Putamen (tissue), 1 donor: ENCODE measurements at regions not wholly inside any gene's neighbourhood (a gene's known extent, or its start where the extent isn't known, plus 50 kb on each side); places are given as distances from the start of the nearest gene placed in this dataset.

Source experiments
- DNase-seq: peaks from one replicate; pipeline ENCODE4 v3.0.0-alpha.2; 2016; ENCODE audit warnings: low spot score

GRCh38 chr9:115733318-115734110 lies 420.1 kb upstream of the PAPPA start:
- no peak for DNase-seq

DNA sequence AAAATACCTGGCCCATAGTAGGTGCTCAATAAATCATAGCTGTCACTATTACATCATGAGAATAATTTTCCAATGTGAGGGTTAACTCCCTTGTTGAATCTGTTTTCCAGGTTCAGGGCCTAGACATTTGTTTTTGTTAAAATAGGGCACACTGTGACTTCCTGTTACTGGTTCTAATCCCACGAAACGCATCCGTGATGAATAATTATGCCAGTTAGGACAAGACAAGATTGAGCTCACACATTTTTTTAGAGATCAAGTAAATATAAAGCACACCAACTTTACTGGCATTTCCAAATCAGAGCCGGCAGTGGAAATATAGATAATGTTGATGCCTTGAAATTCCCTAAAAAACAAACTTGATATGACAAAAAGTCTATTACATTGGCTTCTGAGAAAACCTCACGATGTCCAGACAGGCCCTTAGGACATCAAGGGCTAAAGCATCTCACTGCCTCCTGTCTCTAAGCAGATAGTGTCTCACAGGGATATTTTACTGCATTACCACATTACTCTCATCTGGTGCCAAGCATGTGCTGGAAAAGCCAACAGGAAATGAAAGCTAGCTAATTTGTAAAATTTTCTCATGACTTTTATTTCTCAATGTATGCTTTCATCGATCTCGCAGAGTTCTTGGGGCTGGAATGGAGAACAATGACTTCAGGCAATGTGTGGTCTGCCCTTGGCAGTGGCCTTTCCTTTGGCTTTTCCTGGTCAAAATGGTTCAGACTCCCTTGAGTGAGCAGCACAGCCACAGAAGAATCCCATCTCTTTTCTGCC lies 414.3 kb upstream of the PAPPA start:
- DNase-seq = no peak

DNA sequence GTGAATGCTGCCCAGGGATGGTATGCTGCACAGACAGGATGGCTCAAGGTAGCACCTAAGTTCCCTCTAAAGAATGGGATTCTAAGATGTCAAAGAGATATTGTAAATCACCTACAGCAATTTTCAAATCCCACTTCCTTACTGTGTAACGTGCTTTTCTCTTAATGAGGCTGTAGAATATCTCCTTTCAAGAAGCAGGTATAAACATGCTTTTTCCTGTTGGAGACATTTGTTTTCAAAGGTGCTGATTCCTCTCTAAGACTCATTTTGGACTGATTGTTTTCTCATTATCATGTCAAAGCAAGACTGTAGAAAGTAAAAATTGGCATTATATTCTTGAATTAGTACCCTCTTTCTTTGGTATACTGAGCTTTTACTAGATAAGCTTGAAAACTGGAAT lies 412.6 kb upstream of the PAPPA start:
- no peak for DNase-seq

DNA sequence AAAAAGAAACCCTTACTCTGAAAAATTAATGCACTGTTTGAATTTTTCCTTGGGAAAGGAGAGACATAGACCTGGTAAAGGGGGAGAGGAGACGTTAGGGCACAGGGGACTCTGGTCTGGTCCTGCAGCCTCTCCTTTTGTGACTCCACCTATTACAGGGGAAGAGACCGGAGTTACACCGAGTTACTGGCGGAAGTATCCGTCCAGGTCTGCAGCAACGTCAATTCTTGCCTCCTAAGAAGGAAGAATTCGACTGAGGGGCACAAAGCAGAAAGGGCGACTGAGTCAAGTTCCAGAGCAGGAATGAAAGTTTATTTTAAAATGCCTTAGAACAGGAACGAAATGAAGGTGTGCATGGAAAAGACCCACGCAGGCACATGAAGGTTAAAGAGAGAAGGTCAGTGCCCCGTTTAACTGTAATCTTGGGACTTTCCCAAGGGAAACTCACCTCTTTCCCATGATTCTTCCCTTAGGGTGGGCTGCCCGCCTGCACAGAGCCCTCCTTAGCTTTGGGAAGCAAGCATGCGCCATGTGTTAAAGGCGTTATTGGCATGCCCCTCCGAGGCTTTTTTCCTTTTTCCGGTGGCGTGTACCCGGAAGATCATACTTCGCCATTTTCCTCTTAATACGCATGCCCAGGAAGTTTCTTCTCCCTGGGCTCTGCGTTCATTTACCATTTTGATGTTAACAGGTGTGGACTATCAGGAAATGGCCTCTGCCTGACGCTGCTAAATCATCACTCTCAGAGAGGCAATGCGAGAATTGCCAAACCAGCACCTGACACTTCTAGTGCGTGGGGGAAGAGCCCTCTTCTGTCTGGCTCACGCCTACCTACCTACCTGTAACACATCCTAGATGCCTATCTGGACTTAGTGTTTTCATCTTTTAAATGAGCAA lies 409.6 kb upstream of the PAPPA start:
- no peak for DNase-seq

DNA sequence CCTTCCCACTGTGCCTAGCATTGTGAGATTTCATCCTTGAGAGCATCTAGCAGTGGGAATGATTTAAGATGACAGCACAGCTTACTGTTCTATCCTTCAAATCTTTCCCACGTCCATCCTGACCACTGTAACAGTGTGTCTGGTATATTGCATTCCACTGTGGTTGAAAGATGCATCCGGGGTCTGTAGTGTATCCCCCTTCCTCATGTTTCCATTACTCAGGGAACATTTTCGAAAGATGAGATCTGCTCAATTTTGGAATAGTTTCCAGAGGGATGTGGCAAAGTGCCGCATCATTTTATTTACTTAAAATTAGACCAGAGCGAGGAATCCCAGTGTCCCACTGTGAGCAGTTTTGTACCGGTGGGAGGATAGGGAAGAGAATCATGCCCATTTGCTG lies 407.1 kb upstream of the PAPPA start:
- DNase-seq = no peak

DNA sequence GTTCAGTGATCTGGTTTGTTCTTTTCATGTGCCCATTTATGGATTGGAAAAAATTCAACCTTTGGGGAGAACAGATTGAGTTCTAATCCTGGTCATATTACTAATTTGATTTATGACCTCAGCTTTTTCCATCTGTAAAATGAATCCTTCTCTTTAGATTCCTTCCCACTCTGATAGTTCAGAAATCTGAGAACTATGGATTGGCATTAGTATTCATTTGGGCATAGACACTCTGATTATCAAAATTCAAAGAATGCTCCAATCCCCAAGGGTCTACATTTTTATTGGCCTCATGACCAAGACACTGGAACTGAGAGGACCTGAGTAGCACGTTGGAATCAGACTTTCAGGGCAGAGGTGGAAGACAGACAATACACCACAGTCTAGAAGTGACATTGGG lies 405.9 kb upstream of the PAPPA start:
- DNase-seq = no peak

DNA sequence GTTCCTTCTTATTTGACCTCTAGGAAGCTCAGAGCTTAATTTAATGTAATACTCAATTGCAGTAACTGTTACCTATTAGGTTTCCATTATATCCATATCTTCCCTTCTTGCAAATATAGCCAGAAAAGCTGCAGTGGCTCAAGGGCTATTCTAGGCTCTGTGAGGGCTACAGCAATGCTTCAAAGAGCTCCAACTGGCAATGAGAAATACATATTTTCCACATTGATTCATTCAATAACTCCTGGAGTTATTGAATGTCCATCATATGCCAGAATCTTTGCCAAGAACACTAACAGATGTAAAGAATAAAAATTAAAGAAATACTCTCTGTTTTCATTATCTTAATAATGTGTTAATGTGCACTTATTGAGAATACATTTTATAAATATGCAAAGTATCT lies 396.9 kb upstream of the PAPPA start:
- DNase-seq = no peak

DNA sequence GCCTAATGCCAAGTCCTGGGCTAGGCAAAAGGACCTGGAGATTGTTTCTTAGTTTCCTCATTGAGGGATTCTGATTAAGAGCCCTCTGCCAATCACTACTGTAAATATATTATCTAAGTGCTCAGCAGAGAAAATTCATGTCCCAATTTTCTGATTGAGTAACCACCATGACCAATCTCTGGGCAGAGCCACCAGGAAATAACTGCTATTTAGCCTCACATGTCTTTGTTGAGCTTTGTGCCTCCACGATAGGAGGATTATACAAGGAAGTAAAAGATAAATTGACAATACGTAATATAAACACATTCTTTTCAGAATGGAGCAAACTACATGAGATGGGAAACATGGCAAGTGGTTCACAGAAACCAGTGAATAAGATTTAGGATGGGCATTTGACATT lies 396.1 kb upstream of the PAPPA start:
- no peak for DNase-seq

GRCh38 chr9:115758441-115758840 lies 395.1 kb upstream of the PAPPA start:
- DNase-seq = no peak

DNA sequence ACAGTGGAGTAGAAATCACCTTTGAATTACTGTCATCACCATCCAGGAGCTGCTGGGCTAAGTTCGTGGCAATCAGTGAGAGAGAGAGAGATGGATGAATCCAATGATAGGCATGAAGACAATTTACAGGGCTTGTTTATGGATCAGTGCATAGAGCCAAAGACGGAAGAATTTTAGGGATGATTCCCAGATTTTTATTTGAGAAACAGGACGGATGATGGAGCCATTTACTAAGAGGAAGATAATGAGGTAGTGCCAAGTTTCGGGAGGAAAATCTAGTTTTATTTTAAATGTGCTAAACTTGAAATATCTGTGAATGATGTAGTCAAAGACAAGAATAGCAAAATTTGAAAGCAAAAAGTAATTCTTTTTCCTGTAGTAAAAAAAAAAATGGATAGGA lies 394.2 kb upstream of the PAPPA start:
- DNase-seq = no peak

DNA sequence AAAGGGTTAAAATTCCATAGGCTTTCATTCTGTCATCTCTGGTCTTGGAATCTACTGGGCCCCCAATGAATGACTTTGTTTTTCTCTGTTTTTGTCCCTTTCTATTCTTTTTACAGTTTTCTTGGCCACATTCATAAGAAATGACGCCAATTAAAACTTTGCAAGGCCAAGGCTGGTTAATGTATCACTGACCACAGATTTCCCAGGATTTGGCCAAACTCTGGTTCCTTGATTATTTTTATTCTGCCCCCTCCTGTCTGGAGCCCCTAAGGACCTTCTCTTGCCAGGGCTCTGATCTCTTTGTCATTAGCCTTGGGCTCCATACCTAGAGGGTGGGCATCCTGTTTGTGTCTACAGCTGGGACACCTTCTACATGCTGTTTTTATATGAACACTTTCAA lies 388.9 kb upstream of the PAPPA start:
- no peak for DNase-seq

DNA sequence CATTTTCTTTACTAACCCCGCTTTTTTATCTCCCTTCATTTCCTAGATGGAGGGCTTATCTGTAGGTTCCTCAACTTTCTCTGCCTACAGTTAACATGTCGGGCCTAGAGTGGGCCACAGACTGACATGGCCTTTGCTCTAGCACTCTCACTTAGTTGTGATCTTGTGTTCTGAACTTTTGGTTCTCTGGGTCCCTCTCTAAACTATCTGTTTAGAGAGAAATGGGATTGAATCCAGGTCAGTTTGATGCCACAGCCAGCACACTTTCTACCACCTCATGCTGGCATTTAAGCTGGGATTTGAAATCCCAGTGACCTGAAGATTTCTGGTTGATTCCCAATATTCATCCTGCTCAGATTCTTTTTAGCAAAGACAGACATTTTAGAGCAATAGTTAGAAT lies 388.5 kb upstream of the PAPPA start:
- no peak for DNase-seq

GRCh38 chr9:115766370-115766955 lies 387.1 kb upstream of the PAPPA start:
- DNase-seq = no peak

- DNase-seq = no peak
Observed at GRCh38 chr9:115770521-115770920, 383.1 kb upstream of the PAPPA start.

- no peak for DNase-seq
Observed at GRCh38 chr9:115775659-115776058, 377.9 kb upstream of the PAPPA start.

GRCh38 chr9:115777610-115778009 lies 376.0 kb upstream of the PAPPA start:
- no peak for DNase-seq

DNA sequence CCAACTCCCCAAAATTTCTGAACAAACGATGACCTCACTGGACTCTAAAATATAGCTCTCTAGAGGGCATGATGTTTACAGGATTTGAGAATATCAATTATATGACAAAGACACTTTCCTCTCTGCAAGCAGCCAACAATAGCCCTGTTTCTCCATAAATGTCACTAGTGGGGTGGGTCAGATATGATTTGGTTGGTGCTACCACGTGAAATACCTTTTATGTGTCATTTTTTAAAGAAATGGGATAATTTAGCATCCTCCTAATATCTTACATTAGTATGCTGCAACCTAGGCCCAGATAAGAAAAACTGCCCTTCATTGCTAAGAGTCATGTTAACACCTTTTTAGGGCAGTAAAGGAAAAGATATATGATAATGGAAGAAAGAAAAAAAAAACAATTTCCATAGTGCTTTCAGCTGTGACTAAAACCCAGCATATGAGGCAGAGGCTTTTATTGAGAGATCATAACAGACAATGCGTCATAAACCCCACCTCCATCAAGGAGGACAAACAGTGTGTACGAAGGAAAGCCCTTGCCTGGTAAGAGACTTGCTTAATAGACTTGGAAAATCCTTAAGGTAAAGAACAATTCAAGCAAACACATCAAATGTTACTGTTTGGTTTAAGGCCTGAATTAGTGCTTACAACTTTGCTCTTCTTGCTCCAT lies 372.4 kb upstream of the PAPPA start:
- no peak for DNase-seq

DNA sequence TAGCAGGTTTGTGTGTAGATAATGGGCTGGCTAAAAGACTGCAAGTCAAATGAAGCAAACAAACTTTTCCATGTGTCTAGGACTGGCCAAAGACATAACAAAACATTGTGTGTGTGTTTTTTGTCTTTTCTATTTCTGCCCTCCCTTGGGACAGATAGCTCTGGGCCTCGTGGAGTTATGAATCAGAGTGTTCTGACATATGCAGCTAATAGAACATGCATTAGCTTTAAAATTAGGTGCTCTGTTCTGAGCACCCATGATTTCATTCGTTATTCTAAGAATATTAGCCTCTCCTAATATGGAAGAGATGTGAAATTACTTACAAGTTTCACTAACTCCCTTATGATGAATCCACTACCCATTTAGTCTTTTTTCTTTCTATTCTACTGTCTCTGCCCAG lies 367.3 kb upstream of the PAPPA start:
- DNase-seq = no peak

- DNase-seq = no peak
Observed at GRCh38 chr9:115790520-115790919, 363.1 kb upstream of the PAPPA start.

- DNase-seq = no peak
Observed at GRCh38 chr9:115794921-115795475, 358.6 kb upstream of the PAPPA start.

GRCh38 chr9:115799734-115800133 lies 353.9 kb upstream of the PAPPA start:
- no peak for DNase-seq
